ENCODE measurements at regions not wholly inside any gene's neighbourhood (a gene's known extent, or its start where the extent isn't known, plus 50 kb on each side); places are given as distances from the start of the nearest gene placed in this dataset.

- TF ChIP-seq, protein P1, sequence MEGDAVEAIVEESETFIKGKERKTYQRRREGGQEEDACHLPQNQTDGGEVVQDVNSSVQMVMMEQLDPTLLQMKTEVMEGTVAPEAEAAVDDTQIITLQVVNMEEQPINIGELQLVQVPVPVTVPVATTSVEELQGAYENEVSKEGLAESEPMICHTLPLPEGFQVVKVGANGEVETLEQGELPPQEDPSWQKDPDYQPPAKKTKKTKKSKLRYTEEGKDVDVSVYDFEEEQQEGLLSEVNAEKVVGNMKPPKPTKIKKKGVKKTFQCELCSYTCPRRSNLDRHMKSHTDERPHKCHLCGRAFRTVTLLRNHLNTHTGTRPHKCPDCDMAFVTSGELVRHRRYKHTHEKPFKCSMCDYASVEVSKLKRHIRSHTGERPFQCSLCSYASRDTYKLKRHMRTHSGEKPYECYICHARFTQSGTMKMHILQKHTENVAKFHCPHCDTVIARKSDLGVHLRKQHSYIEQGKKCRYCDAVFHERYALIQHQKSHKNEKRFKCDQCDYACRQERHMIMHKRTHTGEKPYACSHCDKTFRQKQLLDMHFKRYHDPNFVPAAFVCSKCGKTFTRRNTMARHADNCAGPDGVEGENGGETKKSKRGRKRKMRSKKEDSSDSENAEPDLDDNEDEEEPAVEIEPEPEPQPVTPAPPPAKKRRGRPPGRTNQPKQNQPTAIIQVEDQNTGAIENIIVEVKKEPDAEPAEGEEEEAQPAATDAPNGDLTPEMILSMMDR (conservative IDR thresholded peaks at IDR 0.05; ENCODE audit: low read depth, low read length): no peak
- TF ChIP-seq EZH2 (IDR thresholded peaks at IDR 0.05; ENCODE audit: borderline replicate concordance, low read depth, low read length, poor library complexity, severe bottlenecking): no peak
These were observed 98.2 kb downstream of the ING1 start for GRCh38 chr13:110811771-110812120.
